Fibroblast of gingiva (primary cell): ENCODE measurements at regions not wholly inside any gene's neighbourhood (a gene's known extent, or its start where the extent isn't known, plus 50 kb on each side); places are given as distances from the start of the nearest gene placed in this dataset.

Source experiments
- DNase-seq: peaks from one replicate; pipeline ENCODE4 v3.0.0-alpha.2; 2011; ENCODE audit warnings: low read depth

DNA sequence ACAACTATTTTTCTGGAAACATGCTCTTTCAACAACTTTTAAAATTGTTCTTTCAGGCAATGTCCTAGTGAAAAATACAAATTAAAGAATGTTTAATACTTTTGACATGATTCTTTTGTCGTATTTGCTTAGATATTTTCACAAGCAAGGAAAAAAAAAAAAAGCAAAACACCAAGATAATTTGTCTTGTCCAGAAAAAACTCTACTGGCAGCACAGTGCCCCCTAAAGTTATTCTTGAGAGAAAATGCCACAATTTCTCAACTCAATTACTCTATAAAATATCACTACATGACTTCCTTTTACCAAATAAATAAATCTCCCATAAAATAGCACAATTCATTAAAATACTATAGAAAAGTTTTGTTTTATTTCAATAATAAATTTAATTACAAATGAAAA is 652.5 kb upstream of the EPHA7 start:
- DNase-seq: no peak

DNA sequence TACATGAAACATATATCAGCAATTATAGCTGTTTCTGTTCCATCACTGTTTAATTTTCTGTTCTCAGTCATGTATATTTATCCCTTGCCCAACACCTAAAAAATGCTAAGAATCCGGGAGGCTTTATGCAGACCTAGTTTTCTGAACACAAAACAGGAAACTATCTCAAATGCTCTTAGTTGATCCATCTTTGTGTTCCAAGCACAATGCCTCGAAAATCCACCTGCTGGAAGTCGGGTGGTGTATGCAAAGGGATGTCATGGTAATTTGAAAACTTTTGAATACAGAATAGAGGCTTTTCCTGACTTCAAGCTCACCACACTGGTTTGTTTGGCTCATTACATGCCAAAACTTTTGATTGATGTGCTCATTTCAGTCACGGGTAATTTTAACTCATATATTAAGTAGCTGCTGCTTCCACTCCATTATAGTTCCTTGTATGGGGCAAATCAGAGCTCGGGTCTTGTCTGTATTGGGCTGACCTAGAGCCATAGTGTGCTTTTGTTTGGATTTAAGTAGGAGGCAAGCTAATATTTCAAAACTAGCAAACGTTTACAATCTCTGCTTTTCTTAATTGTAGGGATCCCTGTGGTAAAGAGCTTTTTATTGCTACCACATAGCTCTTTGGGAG is 646.5 kb upstream of the EPHA7 start:
- DNase-seq: no peak

DNA sequence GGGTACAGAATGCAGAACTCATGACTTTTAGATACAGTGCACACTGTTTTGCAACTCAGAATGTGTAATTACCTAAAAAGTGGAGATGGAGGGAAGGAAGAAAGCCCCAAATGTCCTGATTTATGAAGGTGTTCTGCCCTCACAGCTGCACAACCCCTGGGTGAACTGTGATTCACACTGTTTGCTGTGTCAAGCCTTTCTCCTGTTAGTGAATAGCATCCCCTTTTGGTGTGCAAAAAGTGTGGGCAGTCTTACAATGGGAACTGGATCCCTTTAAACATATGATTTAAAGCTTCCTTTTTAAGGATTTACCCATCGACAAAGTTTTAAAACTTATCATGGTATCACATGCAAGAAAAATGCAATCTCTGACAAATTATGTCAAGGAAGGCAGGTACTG is 633.4 kb upstream of the EPHA7 start:
- DNase-seq: no peak

DNA sequence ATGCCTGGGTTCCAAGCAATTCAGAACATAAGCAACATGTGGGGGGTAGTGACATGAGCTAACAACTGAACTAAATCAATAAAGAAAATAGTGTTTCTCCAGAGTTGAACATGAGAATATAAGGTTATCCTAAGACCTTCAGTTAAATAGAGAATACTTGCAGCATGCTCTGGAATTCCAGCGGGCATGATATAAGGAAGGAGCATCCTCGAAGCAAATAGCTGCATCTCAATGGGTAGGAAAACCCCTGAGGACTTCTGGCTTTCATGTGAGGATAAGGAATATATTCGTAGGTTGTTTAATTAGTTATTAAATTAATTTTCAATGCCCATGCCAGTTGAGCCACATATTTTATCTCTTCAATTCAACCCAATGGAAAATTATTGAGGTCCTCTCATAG is 631.2 kb upstream of the EPHA7 start:
- no peak for DNase-seq

DNA sequence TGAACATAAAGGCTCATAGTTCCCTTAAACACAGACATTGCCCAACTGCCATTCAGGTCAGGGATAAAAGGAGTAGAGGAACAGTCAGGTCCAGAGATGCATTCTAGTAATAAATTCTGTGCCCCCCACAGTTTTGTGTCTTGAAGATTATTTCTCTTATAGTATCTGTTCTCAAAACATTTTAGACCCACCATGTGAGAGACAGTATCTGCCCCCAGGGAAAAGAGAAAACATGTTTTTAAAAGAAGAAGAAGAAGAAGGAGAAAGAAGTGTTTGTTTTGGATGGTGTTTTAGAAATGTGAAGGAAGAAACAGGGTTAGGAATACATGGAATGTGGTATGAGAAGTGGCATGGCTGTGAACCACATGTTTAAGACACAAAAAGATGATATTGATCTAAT is 629.6 kb upstream of the EPHA7 start:
- no peak for DNase-seq

DNA sequence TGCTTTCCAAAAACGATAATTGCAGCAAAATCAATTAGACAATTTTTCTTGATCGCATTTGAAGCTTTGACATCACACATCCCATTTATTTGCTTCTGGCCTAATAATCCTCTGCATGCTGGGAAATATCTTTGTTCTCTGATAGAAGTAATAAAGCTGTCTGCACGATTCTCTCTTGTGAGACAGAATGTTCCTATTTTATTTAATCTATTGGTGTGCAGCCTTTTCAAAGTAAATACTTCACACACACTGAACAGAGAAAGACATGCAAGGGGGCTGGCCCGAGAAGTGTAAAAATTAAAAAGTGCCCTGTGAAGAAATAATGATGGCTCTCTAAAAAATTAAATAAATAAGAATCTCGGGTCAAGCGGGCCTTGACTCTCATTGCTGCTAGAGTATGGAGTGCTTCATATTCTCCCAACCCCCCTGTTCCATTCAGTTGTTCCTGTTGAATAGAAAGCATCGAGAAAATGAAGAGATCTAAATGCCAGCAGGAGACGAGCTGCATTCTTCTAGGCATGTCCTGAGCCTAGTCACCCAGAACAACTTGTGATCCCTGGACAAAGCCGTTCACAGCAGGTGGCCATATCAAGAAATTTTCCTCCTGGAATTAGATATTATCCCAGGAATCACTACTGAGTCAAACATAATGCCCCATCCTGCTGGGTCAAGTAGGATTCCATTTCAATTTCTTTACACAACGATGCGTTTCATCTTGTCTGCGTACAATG is 625.9 kb upstream of the EPHA7 start:
- DNase-seq: no peak

DNA sequence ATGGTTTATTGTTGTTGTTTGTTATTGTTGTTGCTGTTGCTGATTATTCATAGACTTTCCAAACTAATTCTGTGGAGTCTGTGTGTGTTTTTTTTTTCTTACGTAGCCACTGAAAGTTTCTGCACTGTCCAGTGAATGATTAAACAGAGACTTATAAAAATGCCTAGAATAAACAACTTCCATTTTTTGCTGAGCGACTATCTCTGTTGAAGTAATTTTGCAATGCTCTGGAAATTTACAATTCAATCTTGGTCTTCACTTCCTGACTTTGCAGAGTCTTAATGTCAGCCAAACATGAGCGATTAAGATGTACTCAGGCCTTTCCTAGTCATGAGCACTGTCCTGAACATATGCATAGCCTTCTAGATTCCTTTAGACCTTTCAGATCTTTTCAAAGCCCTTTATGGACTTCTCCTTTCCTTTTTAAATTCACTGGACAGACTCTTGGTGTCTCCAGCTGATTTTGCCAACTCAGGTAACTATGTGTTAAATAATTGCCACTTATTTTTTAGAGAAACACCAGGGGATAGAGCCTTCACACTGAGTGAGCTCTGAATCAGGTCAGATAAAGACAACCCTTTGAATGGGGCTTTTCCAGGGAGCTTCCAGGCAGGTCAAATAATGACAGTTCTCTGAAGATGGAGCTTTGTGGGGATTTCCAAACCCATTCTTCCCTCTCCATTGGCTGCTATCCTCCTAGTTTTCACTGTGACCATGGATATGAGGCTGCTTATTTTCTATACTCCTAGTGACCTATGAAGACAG is 622.8 kb upstream of the EPHA7 start:
- no peak for DNase-seq

DNA sequence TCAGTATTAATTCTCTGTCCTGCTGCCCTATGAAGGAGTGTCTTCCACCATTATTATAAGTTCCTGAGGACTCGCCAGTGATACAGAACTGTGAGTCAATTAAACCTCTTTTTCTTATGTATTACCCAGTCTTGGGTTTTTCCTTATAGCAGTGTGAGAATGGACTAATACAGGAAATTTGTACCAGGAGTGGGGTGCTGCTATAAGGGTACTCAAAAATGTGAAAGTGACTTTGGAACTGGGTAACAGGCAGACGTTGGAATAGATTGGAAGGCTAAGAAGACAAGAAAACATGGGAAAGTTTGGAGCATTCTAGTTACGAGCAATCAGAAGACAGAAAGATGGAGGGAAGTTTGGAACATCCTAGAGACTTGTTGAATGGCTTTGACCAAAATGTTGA is 616.7 kb upstream of the EPHA7 start:
- no peak for DNase-seq

DNA sequence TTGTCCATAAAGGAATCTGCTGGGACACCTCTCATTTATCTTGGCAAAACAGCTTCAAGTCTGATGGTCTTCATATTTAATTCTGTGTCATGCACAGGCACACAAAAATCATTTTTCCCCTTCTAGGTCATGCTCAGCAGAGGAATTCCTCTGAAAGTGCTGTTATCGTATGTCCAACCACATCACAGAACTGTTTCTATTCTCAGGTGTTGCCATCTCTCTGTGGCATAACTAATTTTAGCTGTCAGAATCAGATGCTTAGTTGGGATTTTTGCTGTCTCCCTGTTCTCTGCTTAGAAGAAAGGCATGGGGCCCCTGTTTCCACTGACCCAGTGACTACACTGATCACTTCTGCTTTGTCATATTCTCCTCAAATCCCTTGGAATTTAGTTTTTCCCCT is 608.0 kb upstream of the EPHA7 start:
- no peak for DNase-seq

DNA sequence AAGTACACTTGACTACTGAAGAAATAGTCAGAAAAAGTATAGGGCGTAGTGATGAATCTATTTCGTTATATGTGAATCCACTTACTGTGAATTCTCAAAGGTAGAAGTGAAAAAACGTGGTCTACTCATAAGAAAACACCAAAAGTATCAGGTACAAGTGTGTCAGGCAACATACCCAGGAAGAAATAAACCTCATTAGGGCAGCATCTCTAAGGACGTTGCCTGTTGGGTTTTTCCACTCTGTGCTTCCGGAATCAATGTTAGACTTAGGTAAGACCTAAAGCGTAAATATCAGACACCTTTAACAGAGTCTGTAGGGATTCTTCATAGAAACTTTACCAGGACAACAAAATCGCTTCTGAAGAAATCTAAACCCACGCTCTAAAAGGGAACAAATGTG is 607.2 kb upstream of the EPHA7 start:
- DNase-seq: no peak

DNA sequence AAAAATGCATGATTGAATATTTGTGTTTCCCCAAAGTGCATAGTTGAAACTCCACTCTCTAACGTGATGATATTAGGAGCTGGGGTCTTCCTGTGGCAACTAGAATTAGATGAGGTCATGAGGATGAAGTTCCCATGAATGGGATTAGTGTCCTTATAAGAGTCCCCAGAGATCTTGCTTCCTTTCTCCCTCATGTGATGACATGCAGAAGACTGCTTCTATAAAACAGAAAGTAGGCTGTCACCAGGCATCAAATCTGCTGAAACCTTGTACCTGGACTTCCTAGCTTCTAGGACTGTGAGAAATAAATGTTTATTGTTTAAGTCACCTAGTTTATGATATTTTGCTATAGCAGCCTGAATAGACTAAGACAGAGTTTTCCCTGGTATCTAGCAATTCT is 586.5 kb upstream of the EPHA7 start:
- DNase-seq: no peak

DNA sequence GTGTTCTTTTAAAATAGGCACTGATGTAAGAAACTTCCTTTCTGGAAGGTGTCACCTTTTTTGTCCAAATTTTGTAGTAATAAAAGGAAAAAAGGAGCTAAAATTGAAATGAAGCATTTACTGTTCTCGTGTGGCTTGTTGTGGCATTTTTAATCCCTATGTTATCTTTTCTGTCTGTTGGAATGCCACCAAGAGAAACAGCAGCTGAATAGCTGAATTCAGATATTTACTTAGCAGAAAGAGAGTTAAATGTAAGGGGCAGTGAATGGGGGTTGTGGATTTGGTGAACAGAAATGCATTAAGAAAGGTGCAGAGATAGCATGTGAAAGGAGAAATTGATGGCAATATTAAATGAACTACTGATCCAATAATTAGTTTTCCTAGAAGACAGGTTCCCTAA is 573.6 kb upstream of the EPHA7 start:
- no peak for DNase-seq

DNA sequence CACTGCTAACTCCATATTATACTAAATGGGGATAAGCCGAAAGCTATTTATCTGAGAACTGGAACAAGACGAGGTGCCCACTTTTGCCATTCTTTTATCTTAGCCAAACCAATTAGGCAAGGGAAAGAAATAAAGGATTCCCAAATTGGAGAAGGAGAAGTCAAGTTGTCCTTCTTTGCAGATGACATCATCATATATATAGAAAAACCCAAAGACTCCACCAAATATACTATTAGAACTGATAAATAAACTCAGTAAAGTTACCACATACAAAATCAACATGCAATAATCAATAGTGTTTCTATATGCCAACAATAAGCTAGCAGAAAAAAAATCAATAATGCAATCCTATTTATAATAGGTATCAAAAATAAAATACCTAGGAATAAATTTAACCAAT is 570.3 kb upstream of the EPHA7 start:
- no peak for DNase-seq

DNA sequence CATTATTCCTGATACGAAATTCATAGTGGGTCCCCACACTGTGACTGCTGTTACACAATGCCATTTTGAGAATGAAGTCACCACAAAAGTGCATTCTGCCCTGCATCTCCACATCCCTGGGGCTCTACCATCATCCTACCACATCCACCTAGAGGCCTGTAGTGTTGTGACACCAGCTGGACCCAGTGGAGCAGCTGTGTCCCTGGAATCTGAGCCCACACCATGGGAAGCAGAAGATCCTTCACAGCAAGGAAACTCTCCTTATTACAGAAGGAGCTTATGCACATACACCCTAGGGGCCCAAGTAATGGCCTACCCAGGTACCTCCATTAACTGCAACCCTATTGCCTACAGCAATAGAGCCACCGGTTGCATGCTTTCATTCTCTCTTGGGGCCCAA is 566.6 kb upstream of the EPHA7 start:
- DNase-seq: no peak

DNA sequence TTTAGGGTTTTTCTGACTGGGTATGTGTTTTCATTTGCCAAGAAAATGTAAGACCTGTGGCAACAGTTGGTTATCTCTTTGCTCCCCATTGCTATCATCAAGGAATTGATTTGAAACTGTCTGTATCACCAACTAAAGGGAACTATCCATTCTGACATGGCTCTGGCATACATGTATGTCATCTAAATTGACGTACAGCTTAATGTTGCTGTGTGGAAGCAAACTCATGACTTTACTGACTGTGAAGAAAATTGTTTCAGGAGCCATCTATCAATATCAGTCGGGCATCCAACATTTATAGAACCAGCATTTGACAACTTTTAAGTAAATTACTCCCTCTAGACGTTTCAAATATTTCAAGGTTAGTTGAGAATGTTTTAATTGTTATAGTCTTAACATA is 555.8 kb upstream of the EPHA7 start:
- no peak for DNase-seq

DNA sequence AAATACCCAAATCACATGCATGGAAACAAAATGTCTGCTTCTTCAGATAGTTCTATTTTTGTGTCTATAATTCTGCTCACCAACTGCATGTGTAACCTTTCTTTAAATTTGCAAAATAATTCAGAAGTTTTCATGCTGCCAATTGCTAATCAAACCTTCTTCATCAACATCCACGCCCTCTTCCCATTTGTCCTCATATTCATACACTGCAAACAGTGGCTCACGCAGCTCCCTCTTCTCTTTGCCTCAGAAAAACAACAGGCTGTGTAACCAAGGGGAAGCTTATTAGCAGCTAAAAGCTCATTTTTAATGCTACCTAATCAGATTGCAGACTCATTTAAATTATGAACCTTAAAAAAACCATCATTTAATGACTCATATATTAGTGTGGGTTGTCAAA is 555.0 kb upstream of the EPHA7 start:
- DNase-seq: no peak

DNA sequence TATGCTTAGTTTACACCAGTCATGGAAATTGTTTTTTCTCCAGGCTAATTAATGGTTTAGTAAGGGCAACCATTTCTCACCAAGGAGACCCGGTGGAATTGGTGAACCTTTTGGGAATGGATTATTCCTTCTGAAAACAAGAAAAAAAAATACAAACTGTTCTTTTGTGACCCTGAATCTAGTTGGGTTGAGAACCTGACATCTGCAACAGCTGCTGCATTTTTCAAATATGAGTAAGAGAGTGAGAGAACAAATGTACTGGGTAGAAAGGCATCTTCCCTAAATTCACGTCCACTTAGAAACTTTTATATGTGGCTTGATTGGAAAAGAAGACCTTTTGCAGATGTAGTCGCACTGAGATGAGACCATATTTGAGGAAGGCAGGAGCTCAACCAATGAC is 553.4 kb upstream of the EPHA7 start:
- no peak for DNase-seq

DNA sequence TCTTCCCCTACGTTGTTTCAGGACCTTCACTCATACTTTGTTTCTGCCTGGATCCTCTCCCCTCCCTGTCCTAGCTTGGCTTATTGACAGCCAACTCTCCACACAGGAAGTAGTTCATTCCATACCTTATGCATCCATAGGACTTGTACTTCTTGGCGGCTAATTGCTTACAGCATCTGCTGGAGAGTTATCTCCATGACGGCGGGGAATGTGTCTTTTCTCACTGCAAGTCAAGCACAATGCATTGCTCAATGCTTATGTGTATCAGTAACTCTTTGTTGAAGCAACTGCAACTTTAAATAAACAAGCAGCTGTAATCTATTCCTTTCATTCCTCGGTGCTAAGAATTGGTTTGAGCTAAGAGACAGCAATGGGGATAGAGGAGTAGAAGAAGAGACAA is 551.3 kb upstream of the EPHA7 start:
- no peak for DNase-seq

DNA sequence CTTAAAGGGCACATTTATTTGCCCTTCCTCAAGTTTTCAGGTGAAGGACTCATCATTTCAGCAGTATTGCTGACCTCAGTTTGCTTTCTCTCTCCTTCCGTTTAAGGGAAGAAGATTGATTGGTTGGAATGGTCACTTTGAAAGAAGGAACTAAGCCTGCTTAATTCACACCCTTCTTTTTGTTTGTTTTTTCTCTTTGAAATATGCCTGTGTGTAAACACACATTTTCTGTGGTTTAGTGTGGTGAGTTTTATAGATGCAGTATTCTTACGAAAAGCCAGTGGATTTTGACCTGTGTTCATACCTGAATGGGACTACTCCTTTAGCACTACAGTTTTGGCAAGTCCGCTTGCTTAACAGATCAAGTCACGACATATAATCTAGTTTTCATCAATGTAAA is 548.8 kb upstream of the EPHA7 start:
- no peak for DNase-seq

DNA sequence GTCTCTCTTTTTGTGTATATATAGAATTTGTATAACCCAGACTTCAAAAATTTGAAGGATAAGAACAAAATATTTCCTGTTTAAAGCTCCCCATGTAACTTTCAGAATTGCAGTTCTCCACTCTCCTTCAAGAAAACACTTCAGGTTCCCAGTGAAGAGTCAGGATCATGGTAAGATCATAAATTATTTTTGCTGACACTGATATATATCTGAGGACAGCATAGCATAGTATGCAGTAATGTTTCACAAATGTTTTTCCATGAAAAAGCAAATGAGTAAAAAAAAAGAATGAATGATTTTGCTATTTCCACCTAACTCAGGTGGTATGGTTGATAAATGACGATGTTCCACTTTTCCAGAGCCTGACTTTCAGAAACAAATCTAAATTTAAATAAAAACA is 545.6 kb upstream of the EPHA7 start:
- no peak for DNase-seq

DNA sequence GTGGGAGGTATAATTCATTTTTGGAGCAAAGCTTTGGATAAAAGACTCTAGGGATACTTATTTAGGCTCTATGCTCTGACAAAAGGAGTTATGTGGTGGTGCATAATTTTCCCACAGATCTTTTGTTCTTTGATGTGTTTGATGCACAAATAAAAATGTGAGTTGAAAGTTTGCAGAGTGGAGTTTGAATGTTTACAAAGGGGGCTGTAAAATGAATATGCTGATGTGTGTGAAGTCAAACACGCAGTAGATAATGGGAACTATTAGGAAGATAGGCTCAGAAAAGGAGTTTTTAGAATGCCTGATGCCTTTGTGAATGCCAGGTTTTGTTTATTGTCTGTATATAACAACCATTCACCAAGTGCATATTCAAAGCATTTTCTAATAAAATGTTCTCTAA is 545.0 kb upstream of the EPHA7 start:
- DNase-seq: no peak

DNA sequence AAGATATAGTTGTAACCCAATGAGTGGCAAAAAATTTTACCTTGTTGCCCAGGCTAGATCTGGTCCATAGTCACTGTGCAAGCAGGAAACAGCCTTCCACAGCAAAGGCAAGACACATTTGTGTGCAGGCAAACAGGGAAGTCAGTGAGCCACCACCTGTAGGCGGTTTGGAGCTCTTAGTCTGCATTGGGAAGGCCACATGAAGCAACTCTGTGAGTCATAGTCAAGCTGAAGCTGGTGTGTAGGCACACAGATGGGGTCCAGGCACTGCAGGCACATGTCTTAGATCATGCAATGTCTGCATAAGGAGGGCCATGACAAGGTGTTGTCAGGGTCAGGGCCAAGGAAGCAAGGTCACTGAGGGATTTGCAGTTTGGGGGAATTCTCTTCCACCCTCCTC is 543.2 kb upstream of the EPHA7 start:
- no peak for DNase-seq

DNA sequence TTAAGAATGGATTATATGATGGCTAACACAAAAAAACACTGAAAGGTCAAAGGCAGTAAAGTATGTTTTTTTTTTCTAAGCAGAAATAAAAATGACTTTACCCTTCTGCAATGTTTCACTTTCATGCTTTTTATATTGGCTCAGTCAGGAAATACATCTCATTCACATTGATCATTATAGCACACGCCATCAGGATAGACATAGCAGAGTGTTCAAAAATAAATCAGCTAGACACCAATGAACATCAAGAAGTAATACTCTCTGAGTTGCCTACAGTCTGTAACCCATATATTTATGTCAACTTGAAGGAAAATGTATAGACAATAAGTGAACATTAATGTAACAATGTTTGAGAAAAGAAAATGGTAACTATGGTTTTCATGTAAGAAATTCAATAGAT is 535.2 kb upstream of the EPHA7 start:
- no peak for DNase-seq

DNA sequence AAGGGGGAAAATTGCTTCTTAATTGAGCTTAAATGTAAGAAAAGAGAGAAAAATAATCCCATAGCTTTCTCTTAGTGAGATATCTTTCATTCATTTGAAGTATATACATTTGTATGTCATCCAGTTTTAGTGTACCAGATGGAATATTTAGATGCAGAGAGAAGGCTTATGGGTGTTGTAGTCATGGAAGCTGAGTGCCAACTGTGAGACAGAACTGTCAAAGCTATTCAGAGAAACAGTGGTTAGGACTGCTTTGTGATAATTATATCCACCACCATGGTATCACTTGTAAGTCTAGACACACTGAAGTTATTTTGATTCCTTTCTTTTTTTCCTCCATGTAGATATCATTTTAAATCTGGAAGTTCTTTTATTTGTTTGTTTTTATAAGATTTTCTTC is 524.3 kb upstream of the EPHA7 start:
- DNase-seq: no peak
